ENCODE measurements at regions not wholly inside any gene's neighbourhood (a gene's known extent, or its start where the extent isn't known, plus 50 kb on each side); places are given as distances from the start of the nearest gene placed in this dataset.

GRCh38 chr4:60042231-60042652 is 1157.9 kb upstream of the ADGRL3 start:
- no peaks in the 10 kb centered on the region for H4K20me1 ChIP-seq (replicated peaks; ENCODE audit: control insufficient read depth, extremely low read depth, insufficient read depth, low read length)
- BruUV-seq (replicated peaks) = no TSS peak
- peaks cover 8% of the 10 kb centered on the region for H3K9me3 ChIP-seq (replicated peaks; ENCODE audit: control insufficient read depth, insufficient read depth, low read length)
- no peak overlapping the region for H3K27ac ChIP-seq (ENCODE audit: insufficient read depth, low read depth, low read length)
- dilution Hi-C loops (cut with MboI; ENCODE audit: extremely low pct_ligation_motif_present, low sequenced_read_pairs) (no loop called here), intact Hi-C loops (cut with micrococcal nuclease) (no loop called here)
- FAIRE-seq (no peak), DNase-seq (ENCODE audit: low read depth, low spot score) (no peak)
- no peak overlapping the region for H2AFZ ChIP-seq (ENCODE audit: low read depth, low read length)
- no peaks in the 10 kb centered on the region for H3K79me2 ChIP-seq (ENCODE audit: control insufficient read depth, insufficient read depth, low read length)
- TF ChIP-seq, protein P1, sequence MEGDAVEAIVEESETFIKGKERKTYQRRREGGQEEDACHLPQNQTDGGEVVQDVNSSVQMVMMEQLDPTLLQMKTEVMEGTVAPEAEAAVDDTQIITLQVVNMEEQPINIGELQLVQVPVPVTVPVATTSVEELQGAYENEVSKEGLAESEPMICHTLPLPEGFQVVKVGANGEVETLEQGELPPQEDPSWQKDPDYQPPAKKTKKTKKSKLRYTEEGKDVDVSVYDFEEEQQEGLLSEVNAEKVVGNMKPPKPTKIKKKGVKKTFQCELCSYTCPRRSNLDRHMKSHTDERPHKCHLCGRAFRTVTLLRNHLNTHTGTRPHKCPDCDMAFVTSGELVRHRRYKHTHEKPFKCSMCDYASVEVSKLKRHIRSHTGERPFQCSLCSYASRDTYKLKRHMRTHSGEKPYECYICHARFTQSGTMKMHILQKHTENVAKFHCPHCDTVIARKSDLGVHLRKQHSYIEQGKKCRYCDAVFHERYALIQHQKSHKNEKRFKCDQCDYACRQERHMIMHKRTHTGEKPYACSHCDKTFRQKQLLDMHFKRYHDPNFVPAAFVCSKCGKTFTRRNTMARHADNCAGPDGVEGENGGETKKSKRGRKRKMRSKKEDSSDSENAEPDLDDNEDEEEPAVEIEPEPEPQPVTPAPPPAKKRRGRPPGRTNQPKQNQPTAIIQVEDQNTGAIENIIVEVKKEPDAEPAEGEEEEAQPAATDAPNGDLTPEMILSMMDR (IDR thresholded peaks at IDR 0.05; ENCODE audit: extremely low read depth in 1 of 2, insufficient read depth in 1 of 2, low read depth in 1 of 2, low read length in 2 of 2) = no peak
- no peak for TF ChIP-seq MYC (IDR thresholded peaks at IDR 0.05; ENCODE audit: low read depth, low read length)
- no peak for TF ChIP-seq POLR2AphosphoS5 (IDR thresholded peaks at IDR 0.05; ENCODE audit: insufficient read depth, low read depth, low read length)
- no peak for TF ChIP-seq GATA2 (IDR thresholded peaks at IDR 0.05; ENCODE audit: insufficient read depth, insufficient read length, low read depth, low read length)
- no peak for TF ChIP-seq FOS (IDR thresholded peaks at IDR 0.05; ENCODE audit: borderline replicate concordance, insufficient read depth, low read length)
- TF ChIP-seq, protein P2, sequence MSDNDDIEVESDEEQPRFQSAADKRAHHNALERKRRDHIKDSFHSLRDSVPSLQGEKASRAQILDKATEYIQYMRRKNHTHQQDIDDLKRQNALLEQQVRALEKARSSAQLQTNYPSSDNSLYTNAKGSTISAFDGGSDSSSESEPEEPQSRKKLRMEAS (IDR thresholded peaks at IDR 0.05; ENCODE audit: insufficient read depth, insufficient read length) = no peak
- no peak for TF ChIP-seq JUN (IDR thresholded peaks at IDR 0.05; ENCODE audit: borderline replicate concordance, insufficient read depth, insufficient read length, low read depth)
- no peak for TF ChIP-seq EZH2 (IDR thresholded peaks at IDR 0.05; ENCODE audit: borderline replicate concordance, low read depth, low read length, severe bottlenecking)
- TF ChIP-seq POLR2A (IDR thresholded peaks at IDR 0.05; ENCODE audit: low read depth, low read length) = no peak
- ChIA-PET POLR2A (no interaction called here), CTCF (no interaction called here)
- no peaks in the 10 kb centered on the region for H3K27me3 ChIP-seq (ENCODE audit: control insufficient read depth in 2 of 2, insufficient read depth in 2 of 2, low read length in 2 of 2)
- no peaks in the 10 kb centered on the region for H3K36me3 ChIP-seq (ENCODE audit: control insufficient read depth in 2 of 2, extremely low read depth in 1 of 2, insufficient read depth in 2 of 2, low read length in 2 of 2)
- no peak overlapping the region for H3K4me2 ChIP-seq (ENCODE audit: insufficient read depth, low read length)
- no peak overlapping the region for H3K9ac ChIP-seq (replicated peaks; ENCODE audit: extremely low read depth, insufficient read depth, low read length)
- no peaks in the 10 kb centered on the region for H3K4me1 ChIP-seq (ENCODE audit: control insufficient read depth, extremely low read depth, insufficient read depth, low read length)
- H3K4me3 ChIP-seq (replicated peaks in 1 of 3; ENCODE audit: insufficient read depth in 1 of 3, low read depth in 1 of 3, low read length in 3 of 3) = no peak overlapping the region
- H3K9me1 ChIP-seq (replicated peaks; ENCODE audit: control insufficient read depth, extremely low read depth, insufficient read depth, low read length) = no peaks in the 10 kb centered on the region
